ENCODE measurements at regions not wholly inside any gene's neighbourhood (a gene's known extent, or its start where the extent isn't known, plus 50 kb on each side); places are given as distances from the start of the nearest gene placed in this dataset.
A peak's percentile ranks its signal among the peaks of the same experiment; 100 is the strongest.
"Not testable (repeated sequence)": the region's sequence is repeated elsewhere in the genome, so short reads cannot be mapped to it uniquely, and the experiment has no call there.

DNA sequence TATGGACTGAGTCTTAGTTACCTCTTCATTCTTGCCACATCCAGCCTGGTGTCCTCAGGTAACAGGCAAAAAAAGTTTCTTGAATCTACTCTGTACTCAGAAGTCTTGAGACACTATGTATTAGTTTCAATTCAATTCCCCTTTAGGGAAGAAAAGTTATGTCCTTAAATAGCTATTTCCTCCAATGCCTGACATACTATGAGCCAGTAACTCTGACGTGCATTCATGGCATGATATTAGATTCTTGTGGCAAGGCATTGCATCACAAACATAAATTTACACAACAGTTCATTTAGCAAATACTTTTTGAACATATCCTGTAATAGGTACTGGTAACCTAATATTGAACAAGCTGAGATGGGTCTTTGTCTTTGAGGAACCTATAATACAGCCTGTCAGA, 109.3 kb upstream of the FOXB1 start:
- DNase-seq: no peak

DNA sequence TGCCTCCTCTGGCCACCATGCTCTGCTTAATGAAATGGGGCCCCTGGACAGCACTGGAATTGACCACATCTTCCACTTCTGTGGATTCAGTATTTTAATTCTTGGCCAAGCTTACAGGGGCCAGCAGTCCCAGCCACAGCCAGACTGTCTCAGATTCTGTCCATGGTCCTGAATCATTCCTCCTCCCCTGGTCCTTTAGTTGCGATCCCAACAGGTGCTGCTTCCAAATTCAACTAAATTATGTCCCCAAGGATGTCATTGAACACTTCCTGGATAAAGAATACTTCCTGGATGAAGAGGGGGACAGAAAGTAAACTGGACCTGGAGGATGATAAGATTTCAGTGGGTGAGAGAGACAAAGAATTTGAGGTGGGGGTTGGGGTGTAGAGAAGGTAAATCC, 111.1 kb upstream of the FOXB1 start:
- no peak for DNase-seq

GRCh38 chr15:59887870-59888269, 116.2 kb upstream of the FOXB1 start:
- DNase-seq: not testable (repeated sequence)

- no peak for DNase-seq
These were observed 116.9 kb upstream of the FOXB1 start for GRCh38 chr15:59887211-59887610.

DNA sequence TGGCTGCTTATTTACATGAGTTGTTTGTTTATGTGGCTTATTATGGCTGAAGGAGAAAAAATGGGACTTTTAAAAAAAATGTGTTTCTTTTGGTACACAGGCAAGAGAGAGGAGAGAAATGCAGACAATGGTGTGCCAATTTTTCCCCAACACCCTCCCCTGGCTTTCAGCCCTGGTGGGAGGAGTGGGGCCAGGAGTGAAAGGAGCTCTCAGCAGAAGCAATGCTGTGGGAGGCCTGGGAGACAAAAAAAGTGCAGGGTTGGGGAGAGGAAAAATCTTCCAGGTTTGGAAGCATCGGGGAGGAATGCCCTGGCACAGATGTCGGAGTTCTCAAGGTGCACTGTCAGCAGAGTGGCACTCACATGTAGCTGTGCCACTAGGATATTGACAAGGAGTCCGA, 117.7 kb upstream of the FOXB1 start:
- DNase-seq: no peak

DNA sequence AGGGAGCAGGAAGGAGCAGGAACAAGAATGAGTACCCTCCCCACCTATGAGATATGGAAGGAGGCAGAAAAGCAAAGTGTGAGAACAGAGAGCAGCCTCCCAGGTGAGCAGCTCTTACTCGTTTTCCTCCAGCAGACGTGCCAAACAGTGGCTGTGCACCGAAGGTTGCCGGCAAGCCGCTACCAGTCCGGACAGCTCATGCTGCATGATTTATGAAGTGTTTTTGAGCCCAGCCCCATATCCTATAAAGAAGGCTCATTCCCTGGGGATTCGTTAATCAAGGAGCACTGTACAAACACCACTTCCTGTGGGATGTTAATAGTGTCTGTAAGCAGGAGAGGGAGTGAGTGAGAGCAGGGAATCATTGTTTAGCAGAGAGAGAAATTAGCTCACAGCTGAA, 118.3 kb upstream of the FOXB1 start:
- DNase-seq: peak; percentile 41 to 60

- no peak for DNase-seq
These were observed 124.4 kb upstream of the FOXB1 start for GRCh38 chr15:59879506-59880265.

- DNase-seq: no peak
These were observed 128.0 kb upstream of the FOXB1 start for GRCh38 chr15:59876140-59876539.

DNA sequence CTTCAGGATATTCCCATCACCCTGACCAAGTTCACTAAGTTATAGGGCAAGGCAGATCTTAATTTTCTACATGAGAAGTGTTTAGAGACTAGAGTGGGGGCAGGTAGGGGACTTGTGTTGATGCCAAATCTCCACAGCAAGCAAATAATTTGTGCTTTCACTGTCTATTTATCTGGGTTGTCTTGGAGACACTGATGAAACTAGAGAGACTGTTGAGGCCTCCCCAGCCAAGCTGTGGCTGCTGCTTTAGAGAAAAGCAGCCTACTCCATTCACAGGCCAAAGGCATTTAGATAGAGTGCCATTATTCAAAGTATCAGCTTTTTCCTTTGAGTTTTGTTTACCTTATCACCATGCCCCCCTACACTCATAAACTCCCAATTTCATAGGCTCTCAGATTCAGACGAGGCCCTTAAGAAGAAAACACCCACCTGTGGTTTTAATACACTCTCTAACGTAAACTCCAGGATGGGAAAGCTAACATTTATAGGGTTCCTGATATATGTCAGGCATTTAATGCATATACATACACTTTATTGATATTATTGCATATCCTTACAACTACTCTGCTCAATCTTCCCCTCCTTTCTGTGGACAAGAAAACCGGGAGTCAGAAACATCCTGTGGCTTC, 130.4 kb upstream of the FOXB1 start:
- no peak for DNase-seq

DNA sequence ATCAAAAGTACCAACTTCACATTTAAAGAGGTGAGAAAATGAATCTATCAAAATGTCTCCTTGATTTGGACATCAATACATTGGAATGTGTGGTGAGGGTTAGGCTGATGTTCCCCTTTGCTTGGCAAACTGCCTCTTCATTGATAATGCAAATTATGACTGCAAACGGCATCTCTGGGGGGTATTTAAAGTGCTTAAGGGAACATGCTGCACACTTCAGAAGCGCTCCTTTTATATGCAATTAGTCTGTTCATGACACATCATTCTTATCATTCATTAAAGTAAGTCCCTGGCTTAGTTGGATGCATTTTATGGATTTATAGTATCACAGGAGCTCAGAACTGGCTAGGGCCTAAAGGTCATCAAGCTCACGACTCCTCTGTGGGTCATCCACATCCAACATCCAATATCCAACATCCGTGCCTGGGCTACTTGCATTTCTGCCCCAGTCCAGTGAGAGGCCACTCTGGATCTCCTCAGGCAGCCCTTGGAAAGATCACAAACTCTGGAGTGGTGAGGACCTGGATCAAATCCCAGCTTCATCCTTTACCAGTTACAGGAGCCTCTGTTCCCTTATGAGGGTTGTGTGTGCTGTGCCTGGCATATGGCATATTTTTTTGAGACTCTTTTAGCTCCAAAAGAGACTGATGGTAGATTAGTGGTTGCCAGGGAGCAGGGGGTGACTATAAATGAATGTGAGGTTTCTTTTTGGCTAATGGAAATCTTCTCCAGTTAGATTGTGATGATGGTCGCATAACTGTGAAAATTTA, 136.8 kb upstream of the FOXB1 start:
- no peak for DNase-seq

GRCh38 chr15:59866642-59867041, 137.5 kb upstream of the FOXB1 start:
- no peak for DNase-seq

DNA sequence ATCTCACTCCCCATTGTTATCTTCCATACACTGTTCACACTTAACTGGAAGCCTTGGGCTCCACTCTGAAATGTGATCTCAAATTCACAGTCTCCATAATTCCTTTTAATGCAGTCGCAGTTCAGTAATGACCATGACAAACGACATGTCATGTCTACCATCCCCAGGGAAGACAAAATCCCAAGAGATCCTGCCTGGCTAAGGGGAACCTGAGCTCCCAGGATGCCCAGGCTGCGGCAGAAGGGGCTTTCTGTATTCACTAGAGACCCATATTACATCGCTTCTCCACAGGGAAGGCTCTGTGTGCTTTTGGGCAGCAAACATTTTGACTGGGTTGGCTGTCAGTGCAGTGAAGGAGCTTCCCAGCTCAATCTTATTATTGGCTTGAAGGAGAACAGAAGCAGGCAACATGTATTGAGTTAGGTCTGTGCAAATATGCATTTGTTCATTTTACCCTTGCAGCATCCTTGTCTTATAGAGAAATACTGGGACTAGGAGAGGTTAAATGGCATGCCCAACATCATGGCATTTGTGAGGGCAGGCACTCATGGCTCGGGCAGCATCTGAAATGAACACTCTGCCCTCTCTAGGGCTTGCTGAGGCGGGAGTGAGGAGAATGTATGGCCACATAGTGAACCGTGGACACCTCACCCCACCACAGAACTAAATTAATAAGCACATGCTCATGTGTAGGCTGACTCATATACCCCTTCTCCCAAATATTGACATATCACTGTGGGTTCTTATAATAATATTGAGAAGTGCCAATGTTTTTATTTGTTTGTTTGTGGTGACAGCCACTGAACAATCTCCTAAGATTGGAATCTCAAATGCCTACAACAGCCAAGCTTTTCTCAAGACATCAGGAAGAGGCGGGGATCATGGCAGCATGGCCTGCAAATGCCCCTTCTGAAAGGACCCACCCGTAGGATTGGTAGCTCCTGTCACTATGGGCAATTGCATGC, 141.6 kb upstream of the FOXB1 start:
- no peak for DNase-seq

DNA sequence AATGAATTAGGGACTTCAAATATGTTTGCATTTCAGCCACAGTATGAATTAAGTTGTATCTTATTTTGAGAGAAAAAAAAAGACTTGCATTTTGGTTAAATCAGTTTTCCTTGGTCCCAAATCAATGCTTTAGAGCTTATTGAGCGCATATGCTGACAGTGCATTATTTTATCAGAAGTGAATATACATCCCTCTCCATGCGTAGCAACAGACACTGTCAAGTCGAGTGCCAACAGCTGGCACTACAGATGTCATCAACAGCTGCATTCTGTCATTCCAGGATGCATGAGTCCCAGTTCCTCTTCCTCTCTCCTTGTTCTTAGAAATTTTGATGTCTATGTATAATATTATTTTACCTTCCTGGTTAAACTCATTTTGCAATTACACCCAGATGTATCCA, 156.1 kb upstream of the FOXB1 start:
- DNase-seq: no peak

DNA sequence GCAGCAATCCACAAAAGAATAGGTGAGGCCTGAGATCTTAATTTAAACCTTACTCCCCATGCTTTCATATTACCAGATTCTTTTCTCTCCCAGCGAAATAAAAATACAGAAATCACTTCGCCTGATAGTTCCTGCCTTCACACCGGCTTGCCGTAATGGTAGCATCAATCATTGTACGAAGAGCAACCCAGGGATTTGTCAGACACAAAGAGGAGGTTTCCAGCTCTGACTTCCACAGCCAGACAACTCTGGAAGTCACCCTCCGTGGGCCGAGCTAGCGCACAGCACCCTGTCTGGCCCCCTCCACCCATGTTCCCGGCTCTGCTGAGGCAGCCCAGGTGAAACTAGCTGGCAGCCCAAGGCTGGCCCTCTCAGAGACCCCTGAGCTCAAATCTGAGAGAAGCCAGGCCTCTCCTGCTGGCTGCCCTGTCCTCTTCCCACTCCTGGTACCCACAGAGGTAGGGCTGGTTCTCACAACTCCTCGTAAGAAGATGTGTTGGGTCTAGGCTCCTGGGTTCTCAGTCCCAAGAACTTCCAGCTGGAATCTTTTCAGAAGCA, 156.9 kb upstream of the BNIP2 start:
- no peak for DNase-seq

GRCh38 chr15:59843609-59844008, 154.5 kb upstream of the BNIP2 start:
- DNase-seq: no peak

DNA sequence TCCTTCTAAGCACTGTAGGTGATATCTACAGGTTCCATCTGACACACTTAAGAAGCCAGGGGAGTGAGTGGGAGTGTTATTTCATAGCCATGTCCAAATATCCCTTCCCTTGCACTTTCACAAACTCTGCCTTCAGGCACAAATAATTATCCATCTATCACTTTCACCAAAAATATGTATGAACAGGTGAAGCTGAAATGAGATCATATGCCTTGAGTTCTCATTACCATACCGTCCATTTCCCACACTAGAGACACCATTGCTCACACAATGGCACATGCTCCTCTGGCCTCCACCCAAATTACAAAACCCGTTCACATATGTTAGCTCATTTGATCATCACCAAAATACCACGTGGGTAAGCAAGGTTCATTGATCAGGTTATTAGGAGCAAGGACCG, 151.9 kb upstream of the BNIP2 start:
- no peak for DNase-seq

- no peak for DNase-seq
These were observed 150.8 kb upstream of the BNIP2 start for GRCh38 chr15:59839906-59840305.

DNA sequence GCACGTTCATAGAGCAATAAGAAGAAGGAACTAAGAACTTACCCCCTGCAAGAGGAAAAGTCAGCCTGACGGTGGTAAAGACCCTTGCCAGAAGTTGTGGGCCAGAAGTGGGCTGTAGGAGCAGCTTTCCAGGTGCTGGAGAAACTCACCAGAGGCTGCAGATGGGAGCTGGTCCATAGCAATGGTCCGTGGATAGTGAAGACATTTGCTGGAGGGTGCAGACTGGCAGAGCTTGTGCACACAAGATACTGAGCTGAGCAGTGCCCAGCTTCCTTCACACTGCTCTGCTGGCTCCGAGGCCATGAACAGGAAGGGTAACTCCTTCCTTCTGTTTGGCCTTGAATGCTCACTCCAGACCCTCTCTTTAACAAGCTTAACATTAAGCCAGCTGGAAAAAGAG, 149.8 kb upstream of the BNIP2 start:
- DNase-seq: no peak

GRCh38 chr15:59835776-59836175, 146.7 kb upstream of the BNIP2 start:
- no peak for DNase-seq

- DNase-seq: no peak
These were observed 145.4 kb upstream of the BNIP2 start for GRCh38 chr15:59834528-59834927.

GRCh38 chr15:59833366-59833765, 144.2 kb upstream of the BNIP2 start:
- DNase-seq: peak in 1 of 2 experiments; percentile 2

GRCh38 chr15:59830873-59831272, 141.8 kb upstream of the BNIP2 start:
- DNase-seq: no peak

GRCh38 chr15:59830098-59830497, 141.0 kb upstream of the BNIP2 start:
- DNase-seq: no peak
